GM19025 (cell line): ENCODE measurements at regions not wholly inside any gene's neighbourhood (a gene's known extent, or its start where the extent isn't known, plus 50 kb on each side); places are given as distances from the start of the nearest gene placed in this dataset.

Experiments
- ATAC-seq: cut with Tn5 transposase; IDR thresholded peaks from one replicate; pipeline ENCODE4 v1.9.1; 2021; ENCODE audit warnings: mild to moderate bottlenecking, low read depth, moderate library complexity; ENCODE audit not compliant: unreplicated experiment

DNA sequence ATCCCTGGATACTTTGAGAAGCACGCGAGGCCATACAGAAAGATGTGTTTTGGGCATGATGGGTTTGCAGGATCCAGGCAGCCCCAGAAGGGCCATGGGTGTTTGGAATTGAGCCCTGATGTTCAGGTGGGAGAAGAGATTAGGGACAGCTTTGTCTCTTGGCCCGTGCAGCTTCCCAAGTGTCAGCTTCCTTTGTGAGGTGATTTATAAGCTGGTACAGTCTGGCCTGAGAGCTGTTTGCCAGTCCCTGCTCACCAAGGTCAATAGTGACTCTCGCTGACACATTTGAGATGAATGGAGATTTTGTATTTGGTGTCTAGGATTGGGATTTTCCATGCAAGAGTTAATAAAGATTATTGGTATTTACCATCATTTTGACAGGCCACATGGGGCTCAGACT is 165.9 kb downstream of the ICE1 start:
- no peak for ATAC-seq

DNA sequence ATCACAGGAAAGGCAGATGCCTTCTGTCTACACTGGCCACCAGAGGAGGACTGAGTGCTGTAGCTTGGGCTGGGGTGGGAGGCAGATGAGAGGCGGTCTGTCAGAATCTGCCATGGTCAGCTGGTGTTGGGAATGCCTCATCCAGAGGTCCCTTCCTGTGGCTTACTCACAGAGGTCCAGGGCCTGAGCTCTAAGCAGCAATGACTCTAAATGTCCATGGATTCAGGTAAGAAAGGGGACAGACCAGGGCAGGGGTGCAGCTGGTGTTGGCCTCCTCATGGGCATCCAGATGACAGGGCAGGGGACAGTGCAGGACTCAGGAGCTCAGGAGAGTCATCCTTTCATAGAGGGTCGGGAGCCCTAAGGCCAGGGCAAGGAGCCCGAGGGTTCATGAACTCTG is 165.0 kb downstream of the ICE1 start:
- no peak for ATAC-seq

DNA sequence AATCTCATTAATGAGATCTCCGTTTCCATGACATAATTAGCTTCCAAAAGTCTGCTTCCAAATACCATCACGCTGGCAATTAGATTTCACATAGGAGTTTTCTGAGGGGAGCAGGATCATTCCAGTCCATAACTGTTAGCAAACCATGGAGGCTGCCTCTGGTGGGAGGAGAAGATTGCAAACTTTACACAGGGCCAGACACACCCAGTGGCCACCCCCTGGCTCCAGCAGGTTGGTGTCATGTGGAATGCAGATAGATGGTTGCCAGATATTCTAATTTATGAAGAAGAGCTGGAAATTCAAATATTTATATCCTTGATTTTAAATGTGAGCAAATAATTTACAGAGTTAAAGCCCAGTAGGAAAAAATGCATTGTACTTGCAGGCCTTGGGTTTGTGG is 164.2 kb downstream of the ICE1 start:
- ATAC-seq: no peak

DNA sequence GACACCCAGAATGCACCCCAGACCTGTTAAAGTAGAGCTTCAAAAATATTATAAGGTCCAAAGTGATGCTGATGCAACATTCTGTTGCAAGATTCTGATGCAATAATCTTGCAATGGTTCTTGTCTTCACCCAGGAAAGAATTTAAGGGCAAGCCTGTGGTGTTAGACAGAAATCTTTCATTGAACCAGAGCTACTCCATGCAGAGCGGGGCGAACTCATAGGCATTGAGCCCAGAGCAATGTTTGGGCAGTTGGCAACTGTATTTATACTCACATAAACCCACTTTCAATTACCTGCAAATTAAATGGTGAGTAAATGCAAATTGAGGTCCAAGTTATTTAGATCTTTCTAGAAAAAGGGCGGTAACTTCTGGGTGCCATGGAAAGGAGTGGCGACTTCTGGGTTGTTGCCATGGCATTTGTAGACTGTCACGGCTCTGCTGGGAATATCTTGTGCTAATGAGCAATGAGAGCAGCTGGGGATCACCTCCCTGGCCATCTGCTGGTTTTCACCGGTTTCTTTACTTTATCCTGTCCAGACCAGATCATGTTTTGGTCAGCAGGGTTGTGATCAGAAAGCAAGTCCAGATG is 163.4 kb downstream of the ICE1 start:
- ATAC-seq: no peak

DNA sequence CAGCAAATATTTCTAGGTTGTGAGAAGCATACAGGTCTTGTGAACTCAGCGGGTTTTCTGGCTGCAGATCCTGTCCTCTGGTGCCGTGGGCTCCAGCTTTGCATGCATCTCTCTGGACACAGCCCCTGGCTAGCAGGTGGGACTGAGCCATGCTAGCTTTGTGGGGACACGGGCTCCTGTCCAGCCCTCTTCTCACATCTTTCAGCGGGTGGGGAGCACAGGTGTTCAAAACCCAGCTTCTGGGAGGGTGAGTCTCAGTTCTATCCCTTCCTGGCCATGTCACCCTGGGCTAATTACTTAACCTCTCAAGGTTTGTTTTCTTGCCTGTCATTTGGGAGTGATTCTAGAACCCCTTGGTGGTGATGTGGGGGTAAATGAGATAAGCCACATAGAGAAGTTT is 162.3 kb downstream of the ICE1 start:
- ATAC-seq: no peak

DNA sequence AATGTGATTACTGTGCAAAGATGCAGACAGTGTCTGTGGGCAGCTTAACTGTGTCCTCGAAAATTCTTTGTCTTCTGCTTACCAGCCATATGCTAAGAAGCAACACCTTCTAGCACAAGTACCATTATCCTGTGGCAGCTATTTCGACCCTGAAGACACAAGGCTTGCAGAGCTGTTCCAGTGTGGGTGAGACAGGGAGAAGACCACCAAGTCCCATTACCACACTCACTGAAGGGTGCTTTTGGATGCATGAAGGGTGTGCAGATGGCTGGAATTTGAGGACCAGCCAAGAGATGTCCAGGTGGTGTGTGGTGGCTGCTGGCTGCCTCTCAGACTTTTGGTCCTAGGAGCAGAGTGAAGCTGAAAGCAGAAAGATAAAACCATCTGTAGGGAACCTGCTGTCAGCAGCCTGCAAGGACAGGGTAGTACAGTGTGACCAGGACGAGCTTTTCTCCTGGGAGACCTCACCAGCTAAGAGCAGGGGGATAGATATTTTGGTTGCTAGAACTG is 161.8 kb downstream of the ICE1 start:
- ATAC-seq: no peak

DNA sequence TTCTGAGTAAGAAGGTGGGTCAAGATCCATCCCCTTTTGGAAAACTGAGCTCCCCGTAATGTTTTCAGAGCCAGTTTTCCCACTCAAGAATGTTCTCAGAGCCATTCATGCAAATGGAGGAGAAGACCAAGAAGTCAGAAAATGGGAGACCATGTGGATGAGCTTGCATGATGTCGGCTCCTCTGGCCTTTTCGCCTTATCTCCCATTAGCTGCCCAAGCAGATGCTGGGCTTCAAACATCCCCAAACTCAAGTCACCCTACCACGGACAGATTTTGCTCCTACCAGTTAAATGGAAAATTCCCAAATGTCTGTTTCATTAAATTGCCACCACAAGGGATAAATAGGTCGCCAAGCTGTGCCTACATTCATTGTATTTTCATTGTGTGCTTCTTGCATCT is 161.4 kb downstream of the ICE1 start:
- no peak for ATAC-seq

DNA sequence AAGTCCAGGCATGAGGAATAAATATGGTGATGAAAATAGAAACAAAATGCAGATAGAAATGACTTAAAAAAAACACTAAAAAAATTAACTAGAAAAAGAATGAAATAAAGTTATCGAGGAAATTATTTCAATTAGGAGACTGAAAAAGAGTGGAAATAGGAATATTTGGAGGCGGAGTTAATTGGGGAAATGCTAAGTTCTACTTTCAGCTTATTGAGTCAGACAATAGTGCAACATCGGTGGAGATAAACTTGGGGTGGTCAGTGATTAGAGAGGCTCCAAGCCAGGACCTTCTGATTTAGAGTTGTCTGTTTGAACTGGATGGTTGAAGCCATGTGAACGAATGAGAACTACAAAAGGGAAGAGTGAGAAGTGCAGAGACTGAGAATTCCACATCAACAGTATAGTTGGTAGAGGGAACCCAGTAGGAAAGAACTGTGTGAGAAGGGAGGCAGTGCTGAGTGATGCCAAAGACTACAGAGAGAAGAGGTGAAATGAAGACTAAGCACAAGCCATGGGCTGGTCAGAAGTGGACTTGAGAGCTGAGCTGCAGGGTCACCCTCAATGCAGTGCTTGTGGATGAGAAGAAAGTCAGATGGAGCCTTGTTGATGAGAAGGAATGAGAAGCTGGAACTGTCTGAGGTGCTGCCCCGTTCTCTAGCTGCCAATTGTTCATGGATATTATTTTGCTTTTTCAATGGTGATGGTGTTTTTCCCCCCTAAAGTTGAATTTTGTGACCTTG is 160.7 kb downstream of the ICE1 start:
- ATAC-seq: no peak

DNA sequence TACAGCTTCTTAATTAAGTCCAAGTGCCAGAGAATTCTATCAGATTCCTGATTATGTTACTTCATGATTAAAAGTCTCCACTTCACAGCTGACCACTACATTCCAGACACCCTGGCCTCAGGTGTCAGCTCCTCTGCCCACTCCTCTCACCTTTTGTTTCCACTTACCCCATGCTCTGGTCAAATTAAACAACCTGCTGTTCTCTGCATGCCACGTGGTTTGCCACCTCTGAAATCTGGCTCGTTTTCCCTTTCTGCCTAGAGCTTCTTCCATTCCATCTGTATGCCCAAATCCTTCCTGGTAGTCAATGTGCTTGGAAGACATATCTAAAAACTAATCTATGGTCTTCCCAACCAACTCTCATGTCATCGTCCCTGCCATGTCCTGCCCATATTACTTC is 158.6 kb downstream of the ICE1 start:
- ATAC-seq: no peak

DNA sequence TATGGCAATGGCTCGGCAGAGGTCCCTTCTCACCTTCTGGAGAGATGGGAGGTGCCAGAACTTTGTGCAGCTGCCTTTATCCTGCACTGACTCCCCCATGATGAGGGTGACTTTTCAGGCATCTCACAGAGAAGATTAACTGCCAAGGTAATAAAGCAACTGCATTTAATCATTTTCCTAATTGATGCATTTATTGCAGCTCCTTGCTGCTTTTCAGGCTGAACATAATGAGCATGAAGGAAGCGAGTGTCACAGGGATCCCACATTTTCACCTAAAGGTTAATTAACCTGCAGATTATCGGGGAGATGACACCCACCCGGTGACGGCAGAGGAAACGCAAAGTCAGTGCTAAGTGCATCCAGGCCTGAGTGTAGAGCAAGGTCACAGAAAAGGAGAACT is 154.3 kb downstream of the ICE1 start:
- ATAC-seq: no peak

DNA sequence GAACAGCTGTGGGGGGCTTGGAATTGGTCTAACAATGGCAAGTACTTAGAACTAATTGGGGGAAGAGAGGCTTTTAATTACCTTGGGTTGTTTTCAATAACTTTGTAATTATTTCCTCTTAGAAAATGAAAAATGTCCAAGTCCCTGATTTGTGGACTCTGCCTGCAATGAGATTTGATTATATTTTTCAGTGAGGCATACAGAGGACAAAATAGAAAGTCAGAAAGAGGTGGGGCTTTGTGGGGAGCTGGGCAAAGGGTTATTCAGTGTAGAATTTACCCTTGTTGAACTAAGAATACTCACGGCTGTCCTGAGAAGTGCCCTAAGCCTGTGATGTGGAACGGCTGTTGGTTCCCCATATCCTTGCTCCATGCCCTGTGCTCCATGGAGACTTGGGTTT is 153.0 kb downstream of the ICE1 start:
- no peak for ATAC-seq

DNA sequence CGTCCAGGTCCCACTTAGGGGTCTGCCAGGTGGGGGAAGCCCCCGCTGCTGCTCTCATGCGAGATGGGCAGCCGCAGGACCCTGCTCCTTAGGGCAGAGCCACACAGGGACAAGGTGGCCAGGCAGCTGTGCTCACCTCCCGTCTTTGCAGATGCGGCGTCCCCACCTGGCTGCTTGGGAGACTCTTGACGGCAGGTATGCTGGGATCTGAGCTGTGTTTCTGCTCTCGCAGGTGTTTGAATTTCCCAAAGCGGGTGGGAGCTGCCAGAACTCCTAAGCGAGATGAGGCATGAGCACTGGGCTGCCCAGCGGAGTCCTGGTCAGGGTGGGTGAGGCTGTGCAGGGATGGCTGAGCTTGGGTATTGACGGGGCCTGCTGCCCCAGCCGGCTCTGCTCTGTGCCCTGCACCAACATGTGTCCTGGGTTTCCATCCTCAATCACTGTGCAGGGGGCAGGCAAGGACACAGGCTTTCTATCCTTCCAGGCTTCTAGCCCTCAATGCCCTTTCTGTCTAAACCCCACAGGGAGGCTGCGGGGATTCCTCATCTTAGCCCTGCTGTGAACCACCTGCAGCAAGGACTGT is 151.4 kb downstream of the ICE1 start:
- no peak for ATAC-seq

DNA sequence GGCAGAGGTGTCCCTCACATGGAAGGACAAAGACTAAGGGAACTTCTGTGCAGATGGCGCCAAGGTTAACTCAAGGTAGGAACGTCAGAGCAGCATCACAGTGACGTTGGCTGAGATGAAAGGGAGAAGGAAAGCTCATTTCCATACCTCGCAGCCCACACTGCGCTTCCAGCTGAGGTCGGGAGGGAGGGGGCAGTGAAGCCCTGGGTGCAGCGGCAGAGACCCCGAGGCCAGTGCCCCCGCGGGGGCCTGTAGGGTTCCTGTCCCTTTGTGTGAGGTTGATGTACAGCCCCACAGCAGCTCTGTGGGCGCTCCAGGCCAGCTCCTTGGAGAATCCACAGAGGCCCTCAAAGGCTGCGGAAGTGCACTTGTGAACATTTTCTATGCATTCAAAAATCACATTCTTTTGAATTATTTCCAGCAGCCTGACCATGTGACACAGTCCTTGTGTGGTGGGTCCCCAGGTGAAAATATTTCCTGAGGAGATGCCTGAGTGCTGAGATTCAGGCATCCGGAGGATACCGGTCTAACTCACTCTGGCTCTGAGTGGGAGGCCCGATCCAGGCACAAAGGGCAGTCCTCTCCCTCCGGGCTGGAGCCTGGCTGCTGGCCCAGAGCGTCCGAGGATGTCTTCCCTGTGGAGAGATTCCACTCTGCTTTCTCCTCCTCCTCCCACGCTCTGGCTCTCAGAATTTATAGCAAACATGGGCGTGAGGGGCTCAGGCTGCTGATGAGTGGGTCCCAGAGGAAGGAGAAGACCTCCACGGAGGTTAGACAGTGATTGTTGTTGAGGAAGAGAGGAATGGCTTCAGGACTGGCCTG is 150.7 kb downstream of the ICE1 start:
- ATAC-seq: no peak

DNA sequence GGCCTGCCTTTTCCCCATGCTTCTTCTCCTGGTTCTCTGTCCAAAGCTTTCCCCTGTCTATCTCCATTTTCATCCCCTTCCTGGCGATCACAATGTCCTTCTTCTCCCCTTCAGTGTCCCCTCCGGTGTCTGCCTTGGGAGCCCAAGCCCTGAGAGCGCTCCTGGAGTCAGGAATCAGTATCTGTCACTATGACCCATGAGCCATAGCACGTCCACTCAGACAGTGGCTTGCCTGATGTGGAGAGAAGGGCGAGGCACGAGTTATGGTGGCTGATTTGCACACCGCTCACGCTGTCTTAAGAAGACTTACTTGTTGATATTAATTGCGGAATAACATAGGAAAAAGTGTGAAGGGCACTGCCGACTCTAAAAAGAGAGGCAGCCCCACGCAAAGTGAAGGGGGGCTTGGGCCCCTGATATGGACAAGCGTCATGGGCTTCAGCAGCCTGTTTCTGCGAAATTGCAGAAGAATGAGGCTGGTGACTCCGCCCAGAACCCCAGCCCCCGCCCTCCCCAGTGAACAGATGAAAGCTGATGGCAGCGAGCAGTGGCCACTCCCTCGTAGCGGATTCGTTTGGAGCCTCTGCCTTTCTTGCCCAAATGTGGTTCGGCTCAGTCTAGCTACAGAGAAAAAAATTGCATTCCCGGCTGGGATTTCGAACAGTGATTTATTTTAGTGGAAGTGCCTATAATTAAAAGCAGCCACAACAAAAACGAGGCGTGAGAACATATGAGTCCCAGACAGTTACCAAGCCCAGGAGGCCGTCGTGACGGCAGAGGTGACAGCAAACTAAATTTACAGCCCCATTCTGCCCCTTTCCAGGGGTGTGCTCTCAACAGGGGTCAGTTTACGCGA is 149.8 kb downstream of the ICE1 start:
- ATAC-seq: no peak

DNA sequence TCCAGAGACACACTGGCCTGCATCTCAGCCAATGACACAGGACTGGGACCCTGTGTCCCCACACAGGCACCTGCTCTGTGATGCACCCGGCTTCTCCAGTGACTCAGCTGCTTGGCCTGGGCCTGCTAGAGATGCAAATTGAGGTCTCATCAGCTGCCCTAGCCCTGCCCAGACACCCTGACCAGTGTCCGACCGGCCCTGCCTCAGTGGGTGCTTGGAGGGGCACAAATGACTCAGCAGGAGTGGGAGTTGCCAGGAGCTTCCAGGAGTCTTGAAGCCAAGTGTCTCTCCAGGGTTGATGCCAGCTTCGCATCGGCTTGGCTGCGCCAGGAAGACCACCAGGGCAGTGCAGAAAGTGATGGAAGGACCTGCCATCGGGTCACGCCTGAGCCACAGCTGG is 148.2 kb downstream of the ICE1 start:
- ATAC-seq: no peak

DNA sequence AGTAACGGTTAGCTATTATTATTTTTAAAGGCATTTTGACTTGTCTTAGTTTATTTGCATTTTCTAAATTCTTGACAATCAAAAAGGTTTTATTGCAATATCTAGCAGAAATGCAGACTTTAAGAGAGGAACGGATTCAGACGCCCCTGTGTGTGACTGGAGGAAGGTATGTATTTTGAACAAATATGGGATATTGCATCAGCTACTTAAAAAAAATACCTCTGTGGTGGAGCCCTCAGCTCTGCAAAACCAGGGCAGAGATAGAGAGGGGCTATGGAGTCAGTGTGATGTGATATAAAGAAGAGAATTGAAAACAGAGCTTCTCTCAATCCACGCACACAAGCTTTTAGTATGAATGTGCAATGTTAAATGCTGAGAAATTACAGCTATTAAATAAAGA is 142.4 kb downstream of the ICE1 start:
- no peak for ATAC-seq

DNA sequence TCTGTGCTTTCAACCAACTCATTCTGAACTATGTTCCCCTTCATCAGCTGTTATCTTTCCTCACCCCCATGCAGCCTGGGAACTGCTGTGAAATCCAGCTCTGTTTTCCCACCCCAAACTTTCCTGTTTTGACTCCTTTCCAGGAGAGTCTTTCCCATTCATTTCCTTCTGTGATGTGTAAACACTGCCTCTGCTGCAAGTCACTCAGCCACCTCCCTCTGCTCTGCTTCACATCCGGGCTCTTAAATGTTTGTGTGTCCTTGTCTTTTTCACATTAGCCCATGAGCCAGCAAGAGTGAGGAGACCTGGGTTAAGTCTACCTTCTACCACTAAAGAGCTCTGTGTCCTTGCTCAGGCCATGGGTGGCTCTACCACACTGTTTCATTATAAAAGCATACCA is 137.5 kb downstream of the ICE1 start:
- ATAC-seq: no peak

DNA sequence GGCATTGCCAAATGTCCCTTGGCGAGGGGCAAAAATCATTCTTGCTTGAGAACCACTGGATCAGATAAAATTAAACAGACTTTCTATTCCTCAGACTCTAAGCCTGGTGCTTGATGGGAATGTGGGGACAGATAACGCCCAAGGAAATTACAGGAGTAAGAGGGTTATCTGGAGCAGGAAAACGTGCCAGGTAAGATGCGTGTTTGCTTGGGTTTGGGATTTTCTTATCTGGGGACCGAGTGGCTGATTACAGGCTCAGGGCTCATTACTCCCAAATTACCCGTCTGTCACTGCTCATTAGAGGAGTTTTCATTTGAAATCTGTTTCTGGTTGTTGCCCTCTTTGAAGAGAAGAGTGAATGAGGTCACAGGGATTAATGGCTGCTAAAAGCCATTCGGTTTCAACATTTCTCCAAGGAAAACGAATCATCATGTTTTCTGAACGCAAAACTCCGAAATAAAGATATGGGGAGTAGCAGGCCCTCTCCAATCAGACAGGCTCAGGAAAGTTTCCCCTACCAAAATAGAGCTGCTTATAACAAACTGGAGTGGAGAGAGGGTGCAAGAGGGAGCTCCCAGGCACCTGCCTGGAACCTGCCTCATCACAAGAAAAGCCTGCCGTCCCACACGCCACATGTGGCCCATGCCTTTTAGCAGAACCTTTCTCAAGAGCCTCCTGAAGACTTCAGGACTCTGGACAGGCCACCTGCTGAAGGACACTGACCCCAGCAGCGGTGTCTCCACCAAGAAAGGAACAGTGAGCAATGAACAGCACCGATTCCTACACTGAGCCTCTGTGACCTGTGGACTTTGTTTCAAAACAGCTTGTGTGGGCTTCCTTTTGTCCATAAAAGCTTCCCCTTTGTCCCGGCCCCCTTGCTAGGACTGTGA is 136.4 kb downstream of the ICE1 start:
- ATAC-seq: no peak

DNA sequence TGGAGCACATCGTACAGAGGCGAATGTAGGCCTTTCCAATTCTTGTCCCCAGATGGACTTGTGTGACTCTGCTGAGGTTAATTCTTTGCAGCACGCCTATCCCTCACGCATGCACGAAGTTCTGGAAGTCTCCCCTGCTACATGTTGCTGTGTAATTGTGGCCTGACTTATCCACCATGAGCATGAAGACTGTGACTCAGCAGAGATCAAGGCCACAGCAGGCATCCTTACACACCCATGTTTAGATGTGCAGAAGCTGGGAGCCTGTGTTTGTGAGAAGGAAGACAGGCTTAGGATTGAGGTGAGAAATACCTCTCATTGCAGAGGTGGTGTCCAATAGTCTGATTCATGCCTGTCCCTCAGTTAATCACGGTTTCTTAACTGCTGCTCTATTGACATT is 135.6 kb downstream of the ICE1 start:
- ATAC-seq: no peak
